SK-N-SH (cell line): ENCODE measurements at regions not wholly inside any gene's neighbourhood (a gene's known extent, or its start where the extent isn't known, plus 50 kb on each side); places are given as distances from the start of the nearest gene placed in this dataset.
"Not testable (repeated sequence)": the region's sequence is repeated elsewhere in the genome, so short reads cannot be mapped to it uniquely, and the experiment has no call there.

ENCODE experiments used
- CHD2 ChIP-seq: fragments of 150-350 bp; IDR thresholded peaks from 2 replicates; pipeline ENCODE4 v1.6.1; 2018; ENCODE audit warnings: low read length; ENCODE audit not compliant: partially characterized antibody
- POLR2AphosphoS5 ChIP-seq: IDR thresholded peaks from 2 replicates; pipeline ENCODE4 v1.6.1; 2012; ENCODE audit warnings: low read depth, low read length
- SMC3 ChIP-seq: IDR thresholded peaks from 2 replicates; pipeline ENCODE4 v1.6.1; 2012; ENCODE audit warnings: low read depth, low read length, improper control_type of control experiment
- USF1 ChIP-seq: IDR thresholded peaks from 2 replicates; pipeline ENCODE4 v1.4.0; 2012; ENCODE audit warnings: low read depth, borderline replicate concordance
- TF ChIP-seq, protein P1 (sequence below): fragments of 200-600 bp; sonication (generic); IDR thresholded peaks from 2 replicates; pipeline ENCODE4 v1.6.1; 2017; ENCODE audit warnings: antibody characterized with exemption, mild to moderate bottlenecking, moderate library complexity
- TF ChIP-seq, protein P2 (sequence below): fragments of 150-350 bp; IDR thresholded peaks from 2 replicates; pipeline ENCODE4 v1.6.1; 2017; ENCODE audit warnings: antibody characterized with exemption, low read length, low read depth, borderline replicate concordance

- TF ChIP-seq POLR2AphosphoS5, CHD2, USF1, SMC3: not testable (repeated sequence)
- TF ChIP-seq, protein P1, sequence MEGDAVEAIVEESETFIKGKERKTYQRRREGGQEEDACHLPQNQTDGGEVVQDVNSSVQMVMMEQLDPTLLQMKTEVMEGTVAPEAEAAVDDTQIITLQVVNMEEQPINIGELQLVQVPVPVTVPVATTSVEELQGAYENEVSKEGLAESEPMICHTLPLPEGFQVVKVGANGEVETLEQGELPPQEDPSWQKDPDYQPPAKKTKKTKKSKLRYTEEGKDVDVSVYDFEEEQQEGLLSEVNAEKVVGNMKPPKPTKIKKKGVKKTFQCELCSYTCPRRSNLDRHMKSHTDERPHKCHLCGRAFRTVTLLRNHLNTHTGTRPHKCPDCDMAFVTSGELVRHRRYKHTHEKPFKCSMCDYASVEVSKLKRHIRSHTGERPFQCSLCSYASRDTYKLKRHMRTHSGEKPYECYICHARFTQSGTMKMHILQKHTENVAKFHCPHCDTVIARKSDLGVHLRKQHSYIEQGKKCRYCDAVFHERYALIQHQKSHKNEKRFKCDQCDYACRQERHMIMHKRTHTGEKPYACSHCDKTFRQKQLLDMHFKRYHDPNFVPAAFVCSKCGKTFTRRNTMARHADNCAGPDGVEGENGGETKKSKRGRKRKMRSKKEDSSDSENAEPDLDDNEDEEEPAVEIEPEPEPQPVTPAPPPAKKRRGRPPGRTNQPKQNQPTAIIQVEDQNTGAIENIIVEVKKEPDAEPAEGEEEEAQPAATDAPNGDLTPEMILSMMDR = not testable (repeated sequence)
- TF ChIP-seq, protein P2, sequence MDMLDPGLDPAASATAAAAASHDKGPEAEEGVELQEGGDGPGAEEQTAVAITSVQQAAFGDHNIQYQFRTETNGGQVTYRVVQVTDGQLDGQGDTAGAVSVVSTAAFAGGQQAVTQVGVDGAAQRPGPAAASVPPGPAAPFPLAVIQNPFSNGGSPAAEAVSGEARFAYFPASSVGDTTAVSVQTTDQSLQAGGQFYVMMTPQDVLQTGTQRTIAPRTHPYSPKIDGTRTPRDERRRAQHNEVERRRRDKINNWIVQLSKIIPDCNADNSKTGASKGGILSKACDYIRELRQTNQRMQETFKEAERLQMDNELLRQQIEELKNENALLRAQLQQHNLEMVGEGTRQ = not testable (repeated sequence)
These were observed 72.7 kb downstream of the TMEM121 start for GRCh38 chr14:105598925-105599586.
